ENCODE measurements at regions not wholly inside any gene's neighbourhood (a gene's known extent, or its start where the extent isn't known, plus 50 kb on each side); places are given as distances from the start of the nearest gene placed in this dataset.

DNA sequence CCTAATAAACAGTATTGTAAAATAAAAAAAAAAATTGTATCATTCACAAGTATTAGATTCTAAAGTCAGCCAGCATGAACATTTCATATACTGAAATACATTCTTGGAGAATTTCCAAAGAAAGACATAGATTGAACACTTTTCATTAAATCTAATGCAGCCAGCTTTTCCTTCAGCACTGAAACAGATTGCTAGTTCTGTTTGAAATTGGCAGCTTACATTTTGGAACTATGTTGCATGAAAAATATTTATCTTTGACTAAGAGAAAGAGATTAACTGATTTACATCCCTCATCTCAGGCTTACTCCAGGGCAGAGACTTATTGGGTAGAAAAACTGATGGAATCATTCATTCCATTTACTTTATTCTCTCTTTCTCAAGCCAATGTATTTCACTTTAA lies 272.7 kb downstream of the PDHA2 start:
- TF ChIP-seq, protein P1, sequence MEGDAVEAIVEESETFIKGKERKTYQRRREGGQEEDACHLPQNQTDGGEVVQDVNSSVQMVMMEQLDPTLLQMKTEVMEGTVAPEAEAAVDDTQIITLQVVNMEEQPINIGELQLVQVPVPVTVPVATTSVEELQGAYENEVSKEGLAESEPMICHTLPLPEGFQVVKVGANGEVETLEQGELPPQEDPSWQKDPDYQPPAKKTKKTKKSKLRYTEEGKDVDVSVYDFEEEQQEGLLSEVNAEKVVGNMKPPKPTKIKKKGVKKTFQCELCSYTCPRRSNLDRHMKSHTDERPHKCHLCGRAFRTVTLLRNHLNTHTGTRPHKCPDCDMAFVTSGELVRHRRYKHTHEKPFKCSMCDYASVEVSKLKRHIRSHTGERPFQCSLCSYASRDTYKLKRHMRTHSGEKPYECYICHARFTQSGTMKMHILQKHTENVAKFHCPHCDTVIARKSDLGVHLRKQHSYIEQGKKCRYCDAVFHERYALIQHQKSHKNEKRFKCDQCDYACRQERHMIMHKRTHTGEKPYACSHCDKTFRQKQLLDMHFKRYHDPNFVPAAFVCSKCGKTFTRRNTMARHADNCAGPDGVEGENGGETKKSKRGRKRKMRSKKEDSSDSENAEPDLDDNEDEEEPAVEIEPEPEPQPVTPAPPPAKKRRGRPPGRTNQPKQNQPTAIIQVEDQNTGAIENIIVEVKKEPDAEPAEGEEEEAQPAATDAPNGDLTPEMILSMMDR (conservative IDR thresholded peaks at IDR 0.05; ENCODE audit: low read depth, low read length) = no peak
- no peak for TF ChIP-seq EZH2 (IDR thresholded peaks at IDR 0.05; ENCODE audit: borderline replicate concordance, low read depth, low read length, poor library complexity, severe bottlenecking)

Measured in A673 (cell line).